ENCODE measurements at regions not wholly inside any gene's neighbourhood (a gene's known extent, or its start where the extent isn't known, plus 50 kb on each side); places are given as distances from the start of the nearest gene placed in this dataset.

- no peak for TF ChIP-seq CTCF (IDR thresholded peaks at IDR 0.05; ENCODE audit: borderline replicate concordance, extremely low read depth, low read length, poor library complexity, severe bottlenecking)
- no peak for TF ChIP-seq EZH2 (IDR thresholded peaks at IDR 0.05; ENCODE audit: borderline replicate concordance, low read depth, low read length, severe bottlenecking)
These were observed 385.6 kb downstream of the IRS2 start for GRCh38 chr13:109400624-109401257.

Data from DND-41 (cell line).